ENCODE measurements at regions not wholly inside any gene's neighbourhood (a gene's known extent, or its start where the extent isn't known, plus 50 kb on each side); places are given as distances from the start of the nearest gene placed in this dataset.
"Not testable (repeated sequence)": the region's sequence is repeated elsewhere in the genome, so short reads cannot be mapped to it uniquely, and the experiment has no call there.

DNA sequence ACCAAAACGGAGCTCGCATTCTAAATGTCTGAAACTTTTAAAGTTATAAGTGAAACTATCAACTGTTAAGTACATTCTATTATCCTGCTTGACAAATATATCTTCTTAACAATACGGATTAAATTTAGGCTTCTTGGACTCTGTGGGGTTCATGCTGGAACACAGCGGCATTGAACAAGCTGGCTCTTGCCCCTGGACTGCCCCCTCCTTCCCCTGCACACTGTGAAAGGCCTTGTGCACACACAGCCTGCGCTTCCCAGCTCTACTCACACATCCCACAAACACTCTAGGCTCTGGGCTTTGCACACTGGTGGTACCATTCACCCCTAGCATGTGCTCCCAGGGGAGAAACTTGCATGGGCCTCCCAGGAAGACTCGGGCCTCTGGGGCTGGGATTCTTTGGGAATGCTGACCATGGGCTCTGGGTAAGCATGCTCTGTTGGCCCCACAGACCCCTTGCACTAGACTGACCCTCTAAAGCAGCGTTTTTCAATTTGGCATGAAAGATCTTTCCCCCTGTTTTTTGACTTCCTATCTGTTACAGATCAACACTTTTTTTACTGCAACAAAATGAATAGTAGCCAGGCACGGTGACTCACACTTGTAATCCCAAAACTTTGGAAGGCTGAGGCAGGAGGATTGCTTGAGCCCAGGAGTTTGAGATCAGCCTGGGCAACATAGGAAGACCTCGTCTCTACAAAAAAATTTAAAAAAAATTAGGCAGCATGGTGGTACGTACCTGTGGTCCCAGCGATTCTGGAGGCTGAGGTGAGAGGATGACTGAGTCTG is 96.2 kb upstream of the CPM start:
- DNase-seq (ENCODE audit: low read depth) = no peak

DNA sequence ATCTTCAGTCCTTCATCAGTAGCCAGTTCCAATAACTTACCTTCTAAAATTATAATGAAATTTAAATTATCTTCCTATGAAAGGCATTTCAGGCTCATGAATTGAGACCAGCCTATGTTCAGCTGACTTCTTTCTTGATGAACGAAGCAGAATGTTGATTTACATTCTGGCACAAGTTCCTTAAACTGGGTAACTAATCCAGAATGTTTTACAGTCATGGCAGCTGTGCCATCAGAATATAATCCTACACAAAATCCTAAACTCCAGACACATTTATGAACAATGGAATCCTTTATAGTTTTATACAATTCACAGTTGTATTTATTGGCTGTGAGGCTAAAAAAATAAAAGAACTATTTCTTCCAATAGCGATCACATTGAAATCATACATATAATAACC is 97.3 kb upstream of the CPM start:
- no peak for DNase-seq (ENCODE audit: low read depth)

DNA sequence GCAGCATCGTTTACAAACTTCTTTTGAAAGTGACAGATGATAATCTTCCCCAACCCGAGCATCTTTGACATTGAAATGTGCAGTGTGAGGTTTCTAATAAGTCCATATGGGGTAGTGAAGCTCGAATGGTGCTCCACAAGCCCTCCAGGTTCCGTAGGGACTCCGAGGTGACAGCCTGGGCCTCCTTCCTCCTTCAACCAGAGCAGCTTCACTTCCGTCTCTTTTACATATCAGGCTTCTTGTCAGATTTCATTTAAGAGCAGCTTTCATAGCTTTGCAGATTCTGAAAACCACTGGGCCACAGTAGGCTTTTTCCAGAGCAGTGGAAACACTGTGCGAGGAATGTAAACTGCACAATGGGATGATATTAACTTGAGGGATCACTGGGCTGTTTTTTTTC is 103.6 kb upstream of the CPM start:
- no peak for DNase-seq (ENCODE audit: low read depth)

- no peak for DNase-seq (ENCODE audit: low read depth)
Observed at GRCh38 chr12:69036999-69037398, 104.0 kb upstream of the CPM start.

GRCh38 chr12:69039911-69040310 is 106.9 kb upstream of the CPM start:
- DNase-seq (ENCODE audit: low read depth) = no peak

- DNase-seq (ENCODE audit: low read depth) = no peak
Observed at GRCh38 chr12:69042557-69042956, 109.6 kb upstream of the CPM start.

DNA sequence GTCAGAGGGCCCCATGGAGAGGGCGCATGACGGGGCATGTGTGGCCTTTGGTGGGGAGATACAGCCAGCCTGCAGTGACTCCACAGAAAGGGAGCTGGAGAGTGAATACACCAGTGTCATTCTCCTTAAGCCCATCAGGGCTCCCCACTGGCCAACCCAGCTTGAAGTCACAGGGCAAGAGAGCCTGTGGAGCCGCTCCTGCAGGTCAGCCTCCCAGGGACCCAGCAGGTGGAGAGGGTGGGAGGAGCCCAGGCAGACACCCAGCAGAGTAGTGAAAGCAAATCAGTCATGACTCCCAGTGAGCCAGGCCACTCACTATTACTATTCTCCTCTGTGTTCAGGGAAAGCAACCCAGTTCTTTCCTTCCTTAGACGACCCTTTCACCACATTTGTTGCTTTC is 110.0 kb upstream of the CPM start:
- DNase-seq (ENCODE audit: low read depth) = no peak

DNA sequence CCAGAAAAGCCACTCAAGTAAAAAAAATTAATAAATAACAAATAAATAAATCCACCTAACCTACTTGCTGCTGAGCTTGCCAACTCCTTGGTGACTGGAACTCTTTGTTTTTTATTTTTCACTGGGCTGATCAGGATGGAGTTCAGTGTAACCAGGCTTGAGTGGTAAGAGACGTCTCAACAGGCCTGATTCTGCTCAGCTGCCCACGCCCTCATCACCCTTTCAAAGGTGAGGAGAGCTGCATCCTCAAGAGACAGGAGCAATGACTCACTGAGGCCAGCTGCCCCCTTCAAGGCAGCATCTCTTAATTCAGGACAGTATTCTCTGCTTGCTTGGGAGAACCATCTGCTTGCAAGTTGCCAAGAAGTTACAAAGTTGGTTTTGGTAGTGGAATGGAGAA is 111.9 kb upstream of the CPM start:
- no peak for DNase-seq (ENCODE audit: low read depth)

DNA sequence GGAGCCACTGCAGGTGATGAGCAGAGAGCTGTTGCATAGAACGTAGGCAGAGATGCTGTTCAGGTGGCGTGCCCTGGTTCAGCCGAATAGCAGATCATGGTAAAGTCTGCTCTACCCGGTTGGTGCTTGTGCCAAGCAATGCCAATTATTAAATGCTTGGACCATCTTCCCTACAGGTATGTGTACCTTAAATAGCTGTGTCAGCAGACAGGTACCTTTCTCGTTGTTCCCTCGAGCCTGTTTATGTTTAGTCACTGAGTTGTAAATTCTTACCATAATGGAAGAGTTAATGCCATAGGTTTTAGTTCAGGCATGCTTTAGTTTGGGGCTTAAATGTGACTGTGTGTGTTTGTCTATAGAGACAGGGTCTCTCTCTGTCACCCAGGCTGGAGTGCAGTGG is 112.5 kb upstream of the CPM start:
- DNase-seq (ENCODE audit: low read depth) = no peak

- DNase-seq (ENCODE audit: low read depth) = no peak
Observed at GRCh38 chr12:69046363-69046762, 113.4 kb upstream of the CPM start.

DNA sequence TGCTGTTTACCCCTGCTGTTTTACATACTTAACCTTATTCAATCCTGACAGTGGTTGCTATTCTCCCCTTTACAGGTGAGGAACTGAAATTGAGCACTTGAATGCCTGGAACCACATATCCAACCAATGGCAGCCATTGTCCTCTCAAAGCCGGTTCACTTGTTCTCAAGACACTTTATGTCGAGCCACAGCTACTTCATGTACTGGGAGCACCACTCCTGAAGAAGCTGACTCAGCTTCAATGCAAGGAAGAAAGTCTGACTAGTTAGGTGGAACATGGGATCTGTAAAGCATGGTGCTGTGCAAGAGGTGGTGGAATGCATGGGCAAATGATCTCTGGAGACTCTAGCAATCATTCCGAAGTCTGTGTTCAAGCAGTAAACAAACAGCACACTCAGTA is 113.9 kb upstream of the CPM start:
- DNase-seq (ENCODE audit: low read depth) = no peak

- no peak for DNase-seq (ENCODE audit: low read depth)
Observed at GRCh38 chr12:69047990-69048389, 115.0 kb upstream of the CPM start.

DNA sequence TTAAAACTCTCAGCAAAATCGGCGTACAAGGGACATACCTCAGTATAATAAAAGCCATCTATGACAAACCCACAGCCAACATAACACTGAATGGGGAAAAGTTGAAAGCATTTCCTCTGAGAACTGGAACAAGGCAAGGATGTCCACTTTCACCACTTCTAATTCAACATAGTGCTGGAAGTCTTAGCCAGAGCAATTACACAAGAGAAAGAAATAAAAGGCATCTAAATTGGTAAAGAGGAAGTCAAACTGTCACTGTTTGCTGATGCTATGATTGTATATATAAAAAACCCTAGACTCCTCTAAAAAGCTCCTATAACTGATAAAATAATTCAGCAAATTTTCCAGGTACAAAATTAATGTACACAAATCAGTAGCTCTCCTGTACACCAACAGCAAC is 116.9 kb upstream of the CPM start:
- not testable (repeated sequence) for DNase-seq (ENCODE audit: low read depth)

- DNase-seq (ENCODE audit: low read depth) = no peak
Observed at GRCh38 chr12:69052613-69053408, 119.8 kb upstream of the CPM start.

DNA sequence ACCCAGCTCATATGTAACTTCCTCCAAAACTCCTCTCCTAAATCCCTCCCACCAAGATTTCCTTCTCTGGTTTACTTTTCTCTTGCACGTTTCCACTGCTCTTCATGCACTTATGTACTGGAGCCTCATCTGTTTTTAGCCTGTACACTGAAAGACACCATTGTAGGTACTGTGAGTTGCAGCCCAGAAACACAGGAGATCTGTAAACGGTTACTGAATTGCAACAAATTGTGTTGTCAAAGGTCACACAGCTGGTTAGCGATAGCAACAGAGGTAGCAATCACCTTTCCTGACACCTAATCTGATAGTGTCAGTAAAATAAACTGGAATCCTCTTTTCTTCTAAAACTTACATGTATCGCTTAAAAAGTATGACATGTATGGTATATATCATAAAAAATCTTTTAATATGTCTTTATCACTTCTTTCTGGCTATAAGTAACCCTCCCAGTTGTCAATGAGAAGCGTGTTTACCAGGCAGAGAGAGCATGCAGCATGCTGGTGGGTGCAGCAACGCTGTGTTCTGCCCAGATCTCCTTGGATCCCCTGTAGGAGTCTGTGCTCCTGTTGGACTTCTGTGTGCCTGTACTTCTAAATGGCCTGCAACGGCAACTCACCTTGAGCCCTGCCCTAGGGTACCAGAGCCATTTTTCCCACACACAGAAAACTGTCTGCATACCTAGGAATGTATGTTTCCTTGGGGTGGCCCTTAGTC is 121.5 kb upstream of the CPM start:
- DNase-seq (ENCODE audit: low read depth) = no peak

DNA sequence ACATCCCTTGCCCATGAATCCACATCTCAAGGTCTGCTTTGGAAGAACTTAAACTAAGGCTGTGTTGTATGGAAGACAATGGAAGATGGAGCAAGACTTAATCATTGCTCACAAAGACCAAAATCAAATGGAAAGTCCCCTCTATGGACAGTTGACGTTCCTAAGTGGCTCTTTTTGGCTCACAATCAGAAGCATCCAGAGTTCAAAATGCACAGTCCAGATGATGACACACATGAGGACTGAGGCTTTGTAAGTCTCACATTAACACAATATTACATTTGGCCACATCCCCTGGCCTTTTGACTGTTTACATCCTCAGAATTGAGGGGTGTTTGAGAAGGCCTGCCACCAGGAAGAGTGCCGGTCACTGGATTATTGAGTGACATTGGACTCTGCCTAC is 122.3 kb upstream of the CPM start:
- DNase-seq (ENCODE audit: low read depth) = no peak

DNA sequence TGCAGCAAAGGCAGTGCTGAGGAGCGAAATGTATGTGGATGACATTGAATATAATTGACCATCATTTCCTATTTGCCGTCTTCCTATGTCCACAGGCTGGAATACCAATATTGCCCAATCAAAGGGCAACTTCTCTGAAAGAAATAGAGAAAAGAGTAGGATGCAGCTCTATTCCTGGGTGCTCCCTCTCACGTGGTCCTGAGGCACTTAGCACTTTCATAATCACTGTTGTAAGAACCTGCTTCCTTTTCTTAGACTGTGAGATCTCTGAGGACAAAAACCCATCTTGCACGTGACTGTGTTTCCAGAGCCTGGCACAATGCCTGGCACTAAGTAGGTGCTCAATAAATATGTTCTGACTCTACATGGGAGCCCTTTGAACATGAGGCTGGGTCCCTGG is 122.7 kb upstream of the CPM start:
- no peak for DNase-seq (ENCODE audit: low read depth)

DNA sequence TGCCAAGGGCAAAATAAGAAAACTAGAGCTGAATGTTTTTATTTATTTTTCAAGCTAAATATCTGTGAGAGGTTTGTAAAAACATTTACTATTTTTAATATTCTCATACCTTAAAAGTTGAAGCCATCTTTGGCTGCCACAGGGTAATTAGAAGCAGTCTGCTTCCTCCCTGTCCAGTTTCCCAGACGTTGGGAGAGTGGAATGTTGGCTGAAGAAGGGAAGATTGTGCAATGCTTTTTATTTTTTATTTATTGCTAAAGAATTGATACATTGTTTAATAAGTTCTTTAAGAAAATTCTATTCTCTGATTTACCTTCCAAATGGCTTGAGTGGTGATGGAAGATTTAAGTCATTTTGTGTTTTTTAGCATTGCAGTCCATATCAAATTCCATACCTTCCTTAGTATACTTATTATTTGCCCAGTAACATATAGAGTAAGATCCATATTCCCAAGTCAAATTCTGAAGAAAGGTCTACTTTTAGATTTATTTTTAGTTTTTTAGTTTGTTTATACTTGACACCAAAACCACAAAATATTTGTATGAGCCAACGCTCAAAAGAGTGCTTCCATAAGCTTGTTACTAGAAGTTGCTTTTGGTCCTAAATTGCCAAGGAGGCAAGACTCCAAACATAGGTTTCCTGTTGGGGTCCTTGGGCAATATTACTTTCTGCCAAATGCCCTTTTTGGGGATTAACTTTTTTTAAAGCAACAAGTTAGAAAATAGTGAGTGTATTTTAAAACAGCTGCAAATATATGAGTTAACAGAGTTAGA is 124.0 kb upstream of the CPM start:
- no peak for DNase-seq (ENCODE audit: low read depth)

GRCh38 chr12:69057742-69058141 is 124.8 kb upstream of the CPM start:
- no peak for DNase-seq (ENCODE audit: low read depth)

GRCh38 chr12:69059465-69060457 is 126.8 kb upstream of the CPM start:
- DNase-seq (ENCODE audit: low read depth) = no peak

GRCh38 chr12:69061574-69061973 is 128.6 kb upstream of the CPM start:
- DNase-seq (ENCODE audit: low read depth) = no peak
